T-cell (primary cell): ENCODE measurements at regions not wholly inside any gene's neighbourhood (a gene's known extent, or its start where the extent isn't known, plus 50 kb on each side); places are given as distances from the start of the nearest gene placed in this dataset.

Experiments
- ATAC-seq, 4 experiments: fragments of 200-7000 bp in 3 of 4; fragments of 150-1000 bp in 1 of 4; cut with Tn5 transposase; replicated peaks in 1 of 4; 1 replicate in 3 of 4; 2 replicates in 1 of 4; pipeline ENCODE4 v1.10.0; 2021; ENCODE audit warnings: moderate library complexity in 3 of 4, mild to moderate bottlenecking in 2 of 4, moderate number of reproducible peaks in 1 of 4
- CTCF ChIA-PET, 2 donors: fragments of 300-600 bp; sonication (Branson Sonifier 250); formaldehyde crosslinking; loops; one replicate each; lab custom pipeline; 2022; ENCODE audit warnings: antibody characterized with exemption in 2 of 2; lab: Charles Lee
- POLR2A ChIA-PET, 2 donors: fragments of 300-600 bp; sonication (Branson Sonifier 250); formaldehyde crosslinking; loops; one replicate each; lab custom pipeline; 2022; ENCODE audit warnings: antibody characterized with exemption in 2 of 2; lab: Charles Lee
- DNase-seq, 35 experiments: peaks; one replicate each; pipeline versions ENCODE4 v3.0.0 to v3.0.0-alpha.2; 2013 to 2023
- H3K27ac ChIP-seq: one replicate; pipeline ENCODE4 v1.5.1; 2013; ENCODE audit warnings: low read length
- H3K27me3 ChIP-seq, 2 experiments: replicated peaks in 1 of 2; 1 replicate in 1 of 2; 2 replicates in 1 of 2; pipeline versions ENCODE4 v1.6.1 to v1.7.0; 2013; ENCODE audit warnings: low read length in 1 of 2, mixed read lengths in 1 of 2; ENCODE audit not compliant: control insufficient read depth in 2 of 2, insufficient read depth in 2 of 2; ENCODE audit errors: extremely low read depth in 1 of 2
- H3K36me3 ChIP-seq, 2 donors: 1 replicate in 1 of 2; 2 replicates in 1 of 2; pipeline versions ENCODE4 v1.6.1 to v1.7.0; 2013; ENCODE audit warnings: low read length in 1 of 2; ENCODE audit not compliant: control insufficient read depth in 2 of 2, insufficient read depth in 1 of 2; ENCODE audit errors: extremely low read depth in 1 of 2
- H3K4me1 ChIP-seq, 2 experiments: 1 replicate in 1 of 2; 2 replicates in 1 of 2; pipeline versions ENCODE4 v1.6.1 to v1.7.0; 2013; ENCODE audit warnings: low read length in 2 of 2, mixed read lengths in 1 of 2; ENCODE audit not compliant: insufficient read depth in 2 of 2, control insufficient read depth in 1 of 2; ENCODE audit errors: extremely low read depth in 1 of 2
- H3K4me3 ChIP-seq, 2 donors: 1 replicate in 1 of 2; 2 replicates in 1 of 2; pipeline versions ENCODE4 v1.5.1 to v1.7.0; 2013; ENCODE audit warnings: mild to moderate bottlenecking in 2 of 2, low read length in 1 of 2, moderate library complexity in 1 of 2; ENCODE audit not compliant: control insufficient read depth in 1 of 2; ENCODE audit errors: extremely low read depth in 1 of 2
- H3K9me3 ChIP-seq: 2 replicates; pipeline ENCODE4 v1.7.0; 2013
- H3K27ac Mint-ChIP-seq, 2 donors: one replicate each; pipeline ENCODE4 v1.8.0; 2020 to 2021; ENCODE audit warnings: mild to moderate bottlenecking in 2 of 2, mixed read lengths in 2 of 2
- H3K27me3 Mint-ChIP-seq, 2 donors: one replicate each; pipeline ENCODE4 v1.8.0; 2021 to 2022; ENCODE audit warnings: mixed read lengths in 2 of 2
- H3K36me3 Mint-ChIP-seq: one replicate; pipeline ENCODE4 v1.8.0; 2021; ENCODE audit warnings: mixed read lengths
- H3K4me1 Mint-ChIP-seq, 3 donors: one replicate each; pipeline ENCODE4 v1.8.0; 2020 to 2022; ENCODE audit warnings: mixed read lengths in 3 of 3, mild to moderate bottlenecking in 1 of 3
- H3K4me3 Mint-ChIP-seq, 3 donors: one replicate each; pipeline ENCODE4 v1.8.0; 2020 to 2022; ENCODE audit warnings: mild to moderate bottlenecking in 3 of 3, mixed read lengths in 3 of 3, moderate library complexity in 3 of 3
- H3K9me3 Mint-ChIP-seq, 3 donors: one replicate each; pipeline ENCODE4 v1.8.0; 2020 to 2022; ENCODE audit warnings: mixed read lengths in 3 of 3
- WGBS: methylation state at CpG from one replicate; pipeline ENCODE4 v1.1.5; 2013; ENCODE audit warnings: missing lambda C conversion rate; ENCODE audit not compliant: insufficient coverage; 5-methylcytosine and 5-hydroxymethylcytosine counted together

- no peaks in the 10 kb centered on the region for H3K4me1 Mint-ChIP-seq
- DNase-seq (no peak), ATAC-seq (no peak)
- Histone ChIP-seq H3K27ac (no peak overlapping the region), H3K4me3 (no peak overlapping the region), H3K27me3 (no peaks in the 10 kb centered on the region), H3K9me3 (no peaks in the 10 kb centered on the region), H3K4me1 (no peaks in the 10 kb centered on the region), H3K36me3 (no peaks in the 10 kb centered on the region)
- no peaks in the 10 kb centered on the region for H3K27me3 Mint-ChIP-seq
- H3K27ac Mint-ChIP-seq = no peak overlapping the region
- H3K4me3 Mint-ChIP-seq = no peak overlapping the region
- H3K9me3 Mint-ChIP-seq = peaks cover 4 to 21% (median 10%) of the 10 kb centered on the region in 3 donors
- POLR2A ChIA-PET = no interaction called here
- H3K36me3 Mint-ChIP-seq = no peaks in the 10 kb centered on the region
- CTCF ChIA-PET = no interaction called here
- WGBS = no CpG with 5 or more reads among the region's 2 CpGs
Measured at GRCh38 chr17:70297397-70297796, 128.1 kb downstream of the KCNJ2 start.

DNA sequence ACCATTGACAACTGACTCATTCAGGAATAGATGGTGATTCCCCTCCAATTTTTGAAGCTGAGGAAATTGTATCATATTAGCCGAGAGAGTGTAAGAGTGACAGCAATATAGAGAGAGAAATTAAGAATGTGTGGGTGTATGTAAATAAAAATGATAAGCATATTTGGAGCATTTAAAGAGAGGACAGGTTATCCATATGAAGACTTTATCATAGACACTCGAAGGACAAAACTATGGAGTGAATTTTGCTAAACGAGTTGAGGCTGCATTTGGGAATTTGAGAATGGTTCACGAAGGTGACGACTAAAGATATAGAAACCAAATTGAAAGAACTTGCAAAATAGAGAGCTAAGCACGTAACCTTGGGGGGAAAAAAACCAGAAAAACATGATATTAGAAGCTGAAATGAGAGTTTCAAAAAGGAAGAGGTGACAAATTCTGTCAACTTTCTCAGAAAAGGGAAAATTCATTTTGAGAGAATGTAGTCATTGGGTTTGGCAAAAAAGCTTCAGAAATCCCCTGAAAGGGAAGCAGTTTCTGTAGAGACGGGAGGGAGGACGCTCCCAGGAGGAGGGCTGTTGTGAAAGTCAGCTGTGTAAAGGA lies 129.7 kb downstream of the KCNJ2 start:
- no peaks in the 10 kb centered on the region for H3K27me3 Mint-ChIP-seq
- H3K4me3 ChIP-seq = no peak overlapping the region
- ATAC-seq (no peak), DNase-seq (no peak)
- H3K27ac Mint-ChIP-seq = no peak overlapping the region
- H3K27ac ChIP-seq = no peak overlapping the region
- no peaks in the 10 kb centered on the region for H3K4me1 ChIP-seq
- no peaks in the 10 kb centered on the region for H3K9me3 ChIP-seq
- H3K4me1 Mint-ChIP-seq = no peaks in the 10 kb centered on the region
- no peaks in the 10 kb centered on the region for H3K27me3 ChIP-seq
- no peaks in the 10 kb centered on the region for H3K36me3 Mint-ChIP-seq
- H3K4me3 Mint-ChIP-seq = no peak overlapping the region
- POLR2A ChIA-PET = no interaction called here
- CTCF ChIA-PET = no interaction called here
- peaks cover 4 to 17% (median 10%) of the 10 kb centered on the region in 3 donors for H3K9me3 Mint-ChIP-seq
- H3K36me3 ChIP-seq = no peaks in the 10 kb centered on the region
- WGBS = 60% methylated on average over 5 of the region's 8 CpGs

DNA sequence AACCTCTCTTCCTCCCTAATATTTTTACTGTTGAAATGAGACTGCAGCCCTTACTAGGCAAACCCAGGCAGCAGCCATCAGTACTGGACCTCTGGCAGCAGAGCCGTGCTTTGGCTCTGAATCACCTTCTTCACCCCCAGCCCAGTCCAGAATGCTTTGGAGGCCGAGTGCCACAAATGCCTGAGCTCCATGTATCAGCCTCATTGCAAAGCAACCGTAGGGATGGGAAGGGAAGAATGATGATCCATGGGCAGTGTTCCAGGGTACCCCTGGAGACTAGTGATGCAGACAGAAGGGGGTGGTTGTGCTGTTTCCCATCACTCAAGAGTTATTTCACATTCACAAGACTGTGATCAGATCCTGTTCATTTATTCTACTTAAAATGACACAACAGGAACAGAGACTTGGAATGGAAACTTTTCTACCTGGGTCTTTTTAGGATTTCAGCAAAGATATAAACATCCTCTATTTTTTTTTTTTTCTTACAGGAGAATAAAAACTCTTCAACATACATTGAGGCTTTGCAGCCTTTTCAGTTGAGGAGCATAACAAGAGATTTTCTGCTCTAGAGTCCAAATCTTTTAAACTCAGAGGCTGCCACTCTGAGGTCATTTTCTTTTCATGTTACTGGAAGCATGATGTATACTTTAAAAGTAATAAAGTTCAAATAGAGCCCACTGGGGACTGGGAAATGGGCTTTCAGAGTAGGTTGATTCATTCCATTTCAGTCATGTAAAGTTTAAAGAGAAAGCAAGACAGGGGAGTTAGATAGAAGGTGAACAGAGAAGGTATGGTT lies 138.3 kb downstream of the KCNJ2 start:
- 100% methylated on average over 1 of the region's 3 CpGs for WGBS
- peaks cover 4 to 6% of the 10 kb centered on the region in 2 donors for H3K27me3 Mint-ChIP-seq
- H3K27ac Mint-ChIP-seq = no peak overlapping the region
- H3K4me3 Mint-ChIP-seq = no peak overlapping the region
- ChIA-PET CTCF (no interaction called here), POLR2A (no interaction called here)
- H3K36me3 Mint-ChIP-seq = no peaks in the 10 kb centered on the region
- no peak for ATAC-seq
- Histone ChIP-seq H3K4me3 (no peak overlapping the region), H3K27ac (no peak overlapping the region), H3K27me3 (no peaks in the 10 kb centered on the region), H3K36me3 (no peaks in the 10 kb centered on the region), H3K4me1 (no peaks in the 10 kb centered on the region), H3K9me3 (no peaks in the 10 kb centered on the region)
- no peak for DNase-seq
- no peaks in the 10 kb centered on the region for H3K4me1 Mint-ChIP-seq
- no peaks in the 10 kb centered on the region for H3K9me3 Mint-ChIP-seq

DNA sequence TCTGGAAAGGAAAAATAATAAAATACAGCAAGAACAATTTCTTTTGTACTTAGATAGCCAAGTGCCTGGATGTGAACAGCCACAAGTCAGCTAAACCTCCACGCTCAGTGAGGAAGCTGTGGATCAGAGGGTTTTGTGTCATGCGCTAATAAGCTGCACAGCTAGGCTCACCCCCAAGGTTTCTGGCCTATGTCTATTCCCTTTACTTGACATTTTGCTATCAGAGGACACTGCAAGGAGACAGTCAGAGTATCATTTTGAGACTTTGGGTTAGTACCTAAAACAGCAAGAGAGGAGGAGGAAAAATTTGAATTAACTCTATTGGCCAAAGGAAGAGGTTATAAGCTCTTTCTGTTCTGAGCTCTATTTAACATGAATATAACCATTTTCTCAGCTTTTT lies 139.3 kb downstream of the KCNJ2 start:
- Mint-ChIP-seq H3K9me3 (no peaks in the 10 kb centered on the region), H3K27ac (no peak overlapping the region), H3K4me1 (no peaks in the 10 kb centered on the region), H3K27me3 (peaks cover 4 to 6% of the 10 kb centered on the region in 2 donors), H3K4me3 (no peak overlapping the region), H3K36me3 (no peaks in the 10 kb centered on the region)
- no peak overlapping the region for H3K27ac ChIP-seq
- no peaks in the 10 kb centered on the region for H3K36me3 ChIP-seq
- H3K4me3 ChIP-seq = no peak overlapping the region
- POLR2A ChIA-PET = no interaction called here
- WGBS = no CpG with 5 or more reads among the region's 2 CpGs
- no peak for DNase-seq
- H3K27me3 ChIP-seq = no peaks in the 10 kb centered on the region
- H3K9me3 ChIP-seq = no peaks in the 10 kb centered on the region
- H3K4me1 ChIP-seq = no peaks in the 10 kb centered on the region
- CTCF ChIA-PET = no interaction called here
- ATAC-seq = no peak

- POLR2A ChIA-PET = no interaction called here
- H3K4me1 ChIP-seq = no peaks in the 10 kb centered on the region
- H3K27ac ChIP-seq = no peak overlapping the region
- H3K27me3 ChIP-seq = no peaks in the 10 kb centered on the region
- no peaks in the 10 kb centered on the region for H3K9me3 ChIP-seq
- H3K4me1 Mint-ChIP-seq = no peaks in the 10 kb centered on the region
- WGBS = 88% methylated on average over 2 of the region's 4 CpGs
- no peak overlapping the region for H3K4me3 ChIP-seq
- no peak for DNase-seq
- no peaks in the 10 kb centered on the region for H3K9me3 Mint-ChIP-seq
- no peak overlapping the region for H3K27ac Mint-ChIP-seq
- no peaks in the 10 kb centered on the region for H3K36me3 Mint-ChIP-seq
- no peaks in the 10 kb centered on the region for H3K36me3 ChIP-seq
- H3K27me3 Mint-ChIP-seq = peaks cover 3% of the 10 kb centered on the region in 2 donors
- ATAC-seq = no peak
- CTCF ChIA-PET = no interaction called here
- H3K4me3 Mint-ChIP-seq = no peak overlapping the region
Measured at GRCh38 chr17:70310221-70310672, 140.9 kb downstream of the KCNJ2 start.

- Mint-ChIP-seq H3K4me3 (no peak overlapping the region), H3K4me1 (no peaks in the 10 kb centered on the region), H3K27ac (no peak overlapping the region), H3K9me3 (no peaks in the 10 kb centered on the region), H3K36me3 (no peaks in the 10 kb centered on the region), H3K27me3 (peaks cover 0 to 3% of the 10 kb centered on the region in 2 donors)
- H3K4me3 ChIP-seq = no peak overlapping the region
- no peaks in the 10 kb centered on the region for H3K4me1 ChIP-seq
- WGBS = 100% methylated on average over 1 of the region's 11 CpGs
- no peak for ATAC-seq
- no peak for DNase-seq
- no peaks in the 10 kb centered on the region for H3K27me3 ChIP-seq
- ChIA-PET CTCF (no interaction called here), POLR2A (no interaction called here)
- no peaks in the 10 kb centered on the region for H3K9me3 ChIP-seq
- no peak overlapping the region for H3K27ac ChIP-seq
- no peaks in the 10 kb centered on the region for H3K36me3 ChIP-seq
Measured at GRCh38 chr17:70313086-70313852, 143.9 kb downstream of the KCNJ2 start.
